ENCODE measurements at regions not wholly inside any gene's neighbourhood (a gene's known extent, or its start where the extent isn't known, plus 50 kb on each side); places are given as distances from the start of the nearest gene placed in this dataset.

- no peak for TF ChIP-seq CTCF (IDR thresholded peaks at IDR 0.05)
- no peak for TF ChIP-seq POLR2A (IDR thresholded peaks at IDR 0.05)
- no peak for TF ChIP-seq POLR2AphosphoS5 (IDR thresholded peaks at IDR 0.05)
These were observed 160.8 kb upstream of the FAR2 start for GRCh38 chr12:28988325-28988704.

Measured in prostate gland (tissue), 2 donors.